Gastrocnemius medialis (tissue), 4 donors: ENCODE measurements at regions not wholly inside any gene's neighbourhood (a gene's known extent, or its start where the extent isn't known, plus 50 kb on each side); places are given as distances from the start of the nearest gene placed in this dataset.
"Not testable (repeated sequence)": the region's sequence is repeated elsewhere in the genome, so short reads cannot be mapped to it uniquely, and the experiment has no call there.

ENCODE experiments used
- ATAC-seq, 2 donors: fragments of 150-250 bp; one replicate each; pipeline ENCODE4 v1.9.1; 2016
- DNase-seq, 2 donors: peaks; one replicate each; pipeline ENCODE4 v3.0.0-alpha.2; 2019
- H3K27ac ChIP-seq, 4 donors: fragments of 200-600 bp; sonication (generic); 1 replicate in 1 of 4; 2 replicates in 3 of 4; pipeline ENCODE4 v1.5.1; 2016 to 2018; ENCODE audit warnings: mild to moderate bottlenecking in 2 of 4, moderate library complexity in 1 of 4
- H3K27me3 ChIP-seq, 3 donors: fragments of 200-600 bp; sonication (generic) in 2 of 3; 1 replicate in 1 of 3; 2 replicates in 2 of 3; pipeline versions ENCODE4 v1.5.1 to v1.6.0; 2016 to 2019; ENCODE audit warnings: mild to moderate bottlenecking in 1 of 3, moderate library complexity in 1 of 3
- H3K36me3 ChIP-seq, 2 donors: fragments of 200-600 bp; sonication (generic) in 1 of 2; one replicate each; pipeline ENCODE4 v1.5.1; 2017 to 2018
- H3K4me1 ChIP-seq, 2 donors: fragments of 200-600 bp; sonication (generic) in 1 of 2; one replicate each; pipeline ENCODE4 v1.5.1; 2016 to 2017; ENCODE audit warnings: mild to moderate bottlenecking in 2 of 2
- H3K4me3 ChIP-seq, 4 donors: fragments of 200-600 bp; sonication (generic) in 3 of 4; 1 replicate in 1 of 4; 2 replicates in 3 of 4; pipeline ENCODE4 v1.5.1; 2016 to 2019; ENCODE audit warnings: mild to moderate bottlenecking in 2 of 4
- H3K9me3 ChIP-seq, 3 donors: fragments of 200-600 bp; sonication (generic) in 2 of 3; 1 replicate in 1 of 3; 2 replicates in 2 of 3; pipeline ENCODE4 v1.5.1; 2016 to 2019
- CTCF ChIP-seq, 5 experiments: fragments of 450-650 bp in 3 of 5; fragments of 200-600 bp in 2 of 5; sonication (generic) in 2 of 5; IDR thresholded peaks in 4 of 5; conservative IDR thresholded peaks in 1 of 5; 1 replicate in 4 of 5; 2 replicates in 1 of 5; pipeline ENCODE4 v1.5.1; 2016 to 2019; ENCODE audit warnings: antibody characterized with exemption in 5 of 5, mild to moderate bottlenecking in 3 of 5, moderate library complexity in 3 of 5
- POLR2A ChIP-seq, 2 donors: fragments of 450-650 bp; IDR thresholded peaks; one replicate each; pipeline ENCODE4 v1.6.1; 2017; ENCODE audit warnings: antibody characterized with exemption in 2 of 2, mild to moderate bottlenecking in 2 of 2, moderate library complexity in 2 of 2
- in situ Hi-C, 4 donors: fragments of 200-750 bp; cut with MboI; loops; one replicate each; pipeline versions ENCODE4 v1.15.0 to v1.8.0; 2017; ENCODE audit warnings: low sequenced_read_pairs in 4 of 4
- intact Hi-C: fragments of 100-400 bp; cut with DNase I; formaldehyde crosslinking; loops from one replicate; pipeline ENCODE4 v1.15.1; 2023; ENCODE audit warnings: low total_unique reads

DNA sequence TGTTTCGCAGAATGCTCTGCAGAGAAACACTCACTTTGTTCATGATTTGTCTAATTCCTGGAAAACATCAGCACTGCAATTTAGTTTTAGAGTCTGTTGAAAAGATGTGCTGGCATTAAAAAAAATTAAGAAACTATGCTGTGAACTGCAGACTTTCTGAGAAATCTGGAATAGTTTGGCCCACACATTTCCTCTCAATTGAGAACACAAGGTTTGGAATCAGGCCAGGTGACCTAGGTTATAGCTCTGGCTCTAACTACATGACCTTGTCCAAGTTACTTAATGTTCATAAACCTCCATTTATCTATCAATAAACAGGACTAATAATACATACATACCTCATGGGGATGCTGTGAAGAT is 61.4 kb upstream of the ENPEP start:
- DNase-seq: no peak
- no peaks in the 10 kb centered on the region for H3K9me3 ChIP-seq
- no peak for TF ChIP-seq CTCF (IDR thresholded peaks at IDR 0.05 in 4 of 5, conservative IDR thresholded peaks at IDR 0.05 in 1 of 5)
- TF ChIP-seq POLR2A (IDR thresholded peaks at IDR 0.05): no peak
- intact Hi-C loops: no loop called here
- ATAC-seq: no peak
- H3K4me1 ChIP-seq: no peaks in the 10 kb centered on the region
- no peak overlapping the region for H3K27ac ChIP-seq
- no peak overlapping the region for H3K4me3 ChIP-seq
- in situ Hi-C loops: no loop called here
- H3K36me3 ChIP-seq: no peaks in the 10 kb centered on the region
- H3K27me3 ChIP-seq: no peaks in the 10 kb centered on the region

GRCh38 chr4:110413807-110414560 is 62.0 kb upstream of the ENPEP start:
- ATAC-seq, intact Hi-C loops, H3K9me3 ChIP-seq, H3K27ac ChIP-seq, H3K27me3 ChIP-seq, H3K4me1 ChIP-seq, H3K36me3 ChIP-seq, H3K4me3 ChIP-seq, DNase-seq, in situ Hi-C loops: not testable (repeated sequence)

DNA sequence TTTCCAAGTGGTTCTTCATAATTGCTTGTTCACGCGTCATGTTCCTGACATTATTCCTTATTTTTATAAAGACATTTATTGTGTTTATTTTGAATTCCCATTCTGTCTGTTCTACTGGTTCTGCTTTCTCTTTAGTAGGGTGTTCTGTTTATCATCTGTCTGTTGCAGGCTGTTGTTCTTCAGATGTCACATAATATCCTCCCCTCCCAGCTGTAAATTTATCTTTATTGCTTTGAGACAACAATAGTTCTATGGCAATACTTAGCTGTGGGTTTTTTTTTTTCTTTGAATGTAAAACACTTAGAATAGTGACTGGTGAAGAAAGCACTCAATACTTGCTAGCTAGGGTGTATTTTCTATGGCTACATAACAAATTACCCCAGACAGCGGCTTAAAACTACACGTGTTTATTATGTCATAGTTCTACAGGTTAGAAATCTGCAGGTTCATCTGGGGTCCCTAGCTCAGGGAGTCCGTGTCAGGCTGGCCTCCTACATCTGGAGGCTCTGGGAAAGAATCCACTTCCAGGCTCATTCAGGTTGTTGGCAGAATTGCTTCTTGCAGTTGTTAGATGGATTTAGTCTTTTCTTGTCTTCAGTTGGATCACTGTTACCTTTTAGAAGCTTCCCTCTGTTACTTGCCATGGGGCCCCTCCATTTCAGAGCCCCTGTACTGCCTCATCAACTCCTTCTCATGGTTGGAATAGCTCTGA is 63.4 kb upstream of the ENPEP start:
- DNase-seq (no peak), ATAC-seq (no peak)
- no peaks in the 10 kb centered on the region for H3K4me1 ChIP-seq
- in situ Hi-C loops: no loop called here
- H3K4me3 ChIP-seq: no peak overlapping the region
- H3K27me3 ChIP-seq: no peaks in the 10 kb centered on the region
- no peaks in the 10 kb centered on the region for H3K9me3 ChIP-seq
- intact Hi-C loops: no loop called here
- no peak overlapping the region for H3K27ac ChIP-seq
- H3K36me3 ChIP-seq: no peaks in the 10 kb centered on the region
- TF ChIP-seq POLR2A (IDR thresholded peaks at IDR 0.05): no peak

- intact Hi-C loops: no loop called here
- Histone ChIP-seq H3K36me3 (no peaks in the 10 kb centered on the region), H3K9me3 (no peaks in the 10 kb centered on the region), H3K27me3 (no peaks in the 10 kb centered on the region), H3K4me1 (no peaks in the 10 kb centered on the region), H3K27ac (no peak overlapping the region), H3K4me3 (no peak overlapping the region)
- ATAC-seq: no peak
- DNase-seq: no peak
- in situ Hi-C loops: no loop called here
- no peak for TF ChIP-seq CTCF (IDR thresholded peaks at IDR 0.05 in 4 of 5, conservative IDR thresholded peaks at IDR 0.05 in 1 of 5)
- no peak for TF ChIP-seq POLR2A (IDR thresholded peaks at IDR 0.05)
These were observed 64.4 kb upstream of the ENPEP start for GRCh38 chr4:110411574-110412011.

DNA sequence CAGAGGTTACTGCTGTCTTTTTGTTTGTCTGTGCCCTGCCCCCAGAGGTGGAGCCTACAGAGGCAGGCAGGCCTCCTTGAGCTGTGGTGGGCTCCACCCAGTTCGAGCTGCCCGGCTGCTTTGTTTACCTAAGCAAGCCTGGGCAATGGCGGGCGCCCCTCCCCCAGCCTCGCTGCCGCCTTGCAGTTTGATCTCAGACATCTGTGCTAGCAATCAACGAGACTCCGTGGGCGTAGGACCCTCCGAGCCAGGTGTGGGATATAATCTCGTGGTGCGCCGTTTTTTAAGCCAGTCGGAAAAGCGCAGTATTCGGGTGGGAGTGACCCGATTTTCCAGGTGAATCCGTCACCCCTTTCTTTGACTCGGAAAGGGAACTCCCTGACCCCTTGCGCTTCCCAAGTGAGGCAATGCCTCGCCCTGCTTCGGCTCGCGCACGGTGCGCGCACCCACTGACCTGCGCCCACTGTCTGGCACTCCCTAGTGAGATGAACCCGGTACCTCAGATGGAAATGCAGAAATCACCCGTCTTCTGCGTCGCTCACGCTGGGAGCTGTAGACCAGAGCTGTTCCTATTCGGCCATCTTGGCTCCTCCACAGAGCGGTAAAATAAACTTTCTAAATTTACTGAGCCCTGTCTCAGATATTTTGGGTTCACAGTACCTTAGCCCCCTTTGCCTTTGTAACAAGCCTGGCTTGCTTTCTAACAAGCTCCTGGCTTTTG is 64.9 kb upstream of the ENPEP start:
- ATAC-seq, DNase-seq, H3K4me3 ChIP-seq, in situ Hi-C loops, H3K9me3 ChIP-seq, H3K36me3 ChIP-seq, intact Hi-C loops, H3K4me1 ChIP-seq, H3K27ac ChIP-seq, H3K27me3 ChIP-seq: not testable (repeated sequence)

GRCh38 chr4:110400086-110400485 is 75.9 kb upstream of the ENPEP start:
- H3K4me3 ChIP-seq: no peak overlapping the region
- TF ChIP-seq CTCF (IDR thresholded peaks at IDR 0.05 in 4 of 5, conservative IDR thresholded peaks at IDR 0.05 in 1 of 5) (no peak), POLR2A (IDR thresholded peaks at IDR 0.05) (no peak)
- intact Hi-C loops: no loop called here
- no peaks in the 10 kb centered on the region for H3K9me3 ChIP-seq
- H3K27me3 ChIP-seq: no peaks in the 10 kb centered on the region
- no peak overlapping the region for H3K27ac ChIP-seq
- no peak for DNase-seq
- no peak for ATAC-seq
- no peaks in the 10 kb centered on the region for H3K4me1 ChIP-seq
- H3K36me3 ChIP-seq: no peaks in the 10 kb centered on the region
- in situ Hi-C loops: no loop called here

DNA sequence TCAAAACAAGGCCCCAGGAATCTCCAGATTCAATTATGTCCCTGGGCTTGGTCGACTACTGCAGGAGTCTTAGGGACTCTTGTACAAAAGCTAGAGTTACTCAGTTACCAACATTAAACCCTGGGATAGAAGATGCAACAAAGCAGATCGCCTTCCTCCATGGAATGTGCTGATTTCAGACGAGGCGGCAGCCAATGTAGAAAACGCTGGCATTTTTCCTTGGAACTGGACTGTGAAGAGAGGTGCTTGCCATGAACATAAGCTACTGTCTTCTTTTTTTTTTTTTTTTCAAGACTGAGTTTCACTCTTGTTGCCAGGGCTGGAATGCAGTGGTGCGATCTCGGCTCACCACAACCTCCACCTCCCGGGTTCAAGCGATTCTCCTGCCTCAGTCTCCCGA is 76.9 kb upstream of the ENPEP start:
- DNase-seq, H3K36me3 ChIP-seq, H3K4me3 ChIP-seq, H3K27me3 ChIP-seq, H3K4me1 ChIP-seq, in situ Hi-C loops, H3K9me3 ChIP-seq, ATAC-seq, H3K27ac ChIP-seq, intact Hi-C loops: not testable (repeated sequence)
